ENCODE measurements at regions not wholly inside any gene's neighbourhood (a gene's known extent, or its start where the extent isn't known, plus 50 kb on each side); places are given as distances from the start of the nearest gene placed in this dataset.
A peak's percentile ranks its signal among the peaks of the same experiment; 100 is the strongest.

DNA sequence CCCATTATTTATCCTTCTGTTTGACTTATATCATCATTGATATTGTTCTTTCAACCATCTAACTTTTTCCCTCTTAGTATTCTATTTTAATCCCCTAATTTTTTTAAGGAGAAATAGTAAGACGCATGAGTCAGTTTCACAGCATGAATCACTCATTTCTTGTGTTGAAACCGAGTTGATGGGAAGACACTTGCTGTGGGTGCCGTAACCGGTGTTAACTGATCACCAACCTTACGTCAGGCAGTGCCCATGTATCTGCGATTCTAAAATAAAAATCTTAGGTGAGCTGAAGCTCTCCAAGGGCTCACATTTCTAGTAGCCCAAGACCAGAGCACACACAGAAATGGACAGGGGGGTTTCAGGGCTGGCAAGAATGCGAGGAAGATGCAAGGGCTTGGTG is 348.1 kb downstream of the GALR1 start:
- no peak for DNase-seq

DNA sequence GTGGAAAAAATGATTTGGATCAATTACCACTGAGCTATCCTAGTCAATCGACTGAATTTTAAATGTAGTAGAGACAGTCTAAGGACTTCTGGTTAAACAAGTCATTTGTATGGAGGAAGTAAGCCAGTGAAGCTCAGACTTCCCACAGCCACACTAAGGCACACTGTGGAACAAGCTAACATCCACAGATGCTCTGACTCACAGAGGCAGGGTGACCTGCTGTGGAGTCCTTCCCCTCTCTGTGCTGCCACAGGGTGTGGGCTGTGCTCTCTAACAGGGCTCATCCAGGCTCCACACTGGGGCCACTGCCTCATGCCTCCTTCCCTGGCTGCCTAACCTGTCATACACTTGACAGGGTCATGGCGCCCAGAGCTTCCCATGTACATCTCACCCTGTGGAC is 351.0 kb downstream of the GALR1 start:
- no peak for DNase-seq

- no peak for DNase-seq
These were observed 351.9 kb downstream of the GALR1 start for GRCh38 chr18:77601567-77601966.

- no peak for DNase-seq
These were observed 357.4 kb downstream of the GALR1 start for GRCh38 chr18:77607087-77607486.

DNA sequence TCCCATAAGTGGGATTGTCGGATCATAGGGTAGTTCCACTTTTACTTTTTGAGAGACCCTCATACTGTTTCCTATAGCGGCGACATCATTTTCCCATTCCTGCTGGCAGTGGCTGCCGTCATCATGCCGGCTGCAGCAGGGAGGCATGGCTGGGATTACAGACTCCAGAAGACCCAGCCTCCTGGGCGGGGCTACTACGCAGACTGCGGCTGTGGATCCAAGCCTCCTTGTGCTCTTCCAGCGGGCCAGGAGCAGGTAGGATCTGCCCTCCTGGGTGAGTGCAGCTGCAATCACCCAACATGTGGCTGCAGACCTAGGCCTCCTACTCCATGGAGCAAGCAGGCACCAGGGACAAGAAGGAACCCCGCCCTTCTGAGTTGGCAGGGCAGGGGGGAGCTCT is 359.2 kb downstream of the GALR1 start:
- DNase-seq = no peak

DNA sequence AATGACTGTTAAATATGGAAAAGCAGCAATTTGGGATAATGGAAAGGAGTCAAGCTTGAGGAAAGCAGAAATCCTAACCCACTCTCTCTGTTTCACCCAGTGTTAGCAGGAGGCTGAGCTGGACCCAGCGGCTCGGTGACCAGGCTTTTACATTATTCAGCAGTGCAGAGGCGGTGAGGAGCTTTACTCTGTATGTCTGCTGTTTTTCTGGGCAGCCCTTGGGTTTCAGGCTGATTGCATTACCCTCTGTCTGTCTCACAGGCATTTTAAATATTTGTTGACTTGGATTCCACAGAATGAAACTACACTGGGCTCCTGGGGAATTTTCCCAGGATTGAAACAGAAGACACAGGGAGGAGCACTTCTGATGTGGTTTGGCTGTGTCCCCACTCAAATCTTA is 368.0 kb downstream of the GALR1 start:
- DNase-seq = no peak

DNA sequence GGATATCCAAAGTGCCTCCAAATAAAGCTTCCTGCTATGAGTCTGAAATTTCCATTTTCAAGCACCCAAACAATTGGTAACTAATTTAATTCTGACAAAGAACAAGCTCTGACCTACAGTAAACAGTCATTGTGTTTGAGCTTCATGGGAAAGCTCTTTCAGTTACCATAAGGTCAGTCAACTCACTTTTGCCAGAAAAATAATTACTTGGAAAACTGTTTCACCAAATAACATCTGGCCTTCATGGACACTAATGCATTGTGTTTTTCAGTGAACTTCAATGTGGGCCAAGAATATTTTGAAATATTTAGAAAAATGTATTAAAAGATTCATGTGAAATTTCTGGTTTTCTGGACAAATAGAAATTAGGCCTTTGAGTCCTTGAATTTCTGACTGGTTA is 369.9 kb downstream of the GALR1 start:
- no peak for DNase-seq

DNA sequence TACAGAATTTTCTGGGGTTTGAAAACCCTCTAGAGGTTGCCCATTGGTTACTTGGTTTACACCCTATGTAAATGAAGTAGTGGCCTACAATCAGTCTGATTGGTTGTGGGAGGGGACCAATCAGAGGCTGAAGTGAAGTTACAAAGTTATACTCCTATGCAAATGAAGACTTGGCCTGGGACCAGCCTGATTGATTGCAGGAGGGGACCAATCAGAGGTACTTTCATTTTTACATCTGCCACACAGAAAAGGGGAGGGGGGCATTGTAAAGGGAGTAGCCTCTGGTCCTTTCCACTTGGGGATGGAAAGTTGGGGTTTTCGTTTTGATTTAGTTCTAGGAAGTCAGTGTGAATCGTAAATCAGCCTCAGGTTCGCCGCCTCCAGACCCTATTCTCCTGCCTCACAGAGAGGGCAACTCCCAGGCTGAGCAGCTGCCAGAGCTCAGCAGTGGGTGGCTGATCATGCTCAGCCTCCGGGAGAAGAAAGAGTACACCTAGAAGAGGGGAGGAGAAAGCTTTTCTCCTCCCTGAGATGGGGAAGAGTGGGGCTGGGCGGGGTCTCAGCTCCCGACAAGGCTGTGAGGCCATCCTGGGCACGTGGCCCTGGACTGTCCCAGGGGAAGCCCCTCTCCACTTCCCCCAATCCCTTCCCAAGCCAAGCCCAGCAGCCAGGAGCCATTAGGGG is 372.5 kb downstream of the GALR1 start:
- DNase-seq = no peak

- DNase-seq = no peak
These were observed 383.1 kb downstream of the GALR1 start for GRCh38 chr18:77632758-77633157.

DNA sequence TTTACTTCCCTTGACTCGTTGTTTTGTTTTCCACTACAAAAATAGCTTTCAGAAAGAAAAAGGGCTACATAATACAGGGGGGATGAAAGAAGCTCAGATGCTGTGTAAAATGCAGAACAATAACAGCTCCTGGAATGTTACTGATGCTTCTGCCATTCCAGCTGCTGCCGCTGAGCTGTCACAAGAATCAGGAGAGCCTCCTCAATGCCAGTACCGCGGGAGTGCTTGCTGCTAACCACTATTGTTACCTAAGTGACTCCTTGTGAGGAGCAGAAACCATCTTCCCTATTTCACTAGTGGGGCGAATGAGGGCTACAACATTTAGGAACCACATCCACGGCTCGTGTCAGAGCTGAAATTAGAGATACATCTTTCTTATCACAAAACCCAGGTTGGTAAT is 384.8 kb downstream of the GALR1 start:
- DNase-seq = no peak

GRCh38 chr18:77635451-77635850 is 385.8 kb downstream of the GALR1 start:
- no peak for DNase-seq

DNA sequence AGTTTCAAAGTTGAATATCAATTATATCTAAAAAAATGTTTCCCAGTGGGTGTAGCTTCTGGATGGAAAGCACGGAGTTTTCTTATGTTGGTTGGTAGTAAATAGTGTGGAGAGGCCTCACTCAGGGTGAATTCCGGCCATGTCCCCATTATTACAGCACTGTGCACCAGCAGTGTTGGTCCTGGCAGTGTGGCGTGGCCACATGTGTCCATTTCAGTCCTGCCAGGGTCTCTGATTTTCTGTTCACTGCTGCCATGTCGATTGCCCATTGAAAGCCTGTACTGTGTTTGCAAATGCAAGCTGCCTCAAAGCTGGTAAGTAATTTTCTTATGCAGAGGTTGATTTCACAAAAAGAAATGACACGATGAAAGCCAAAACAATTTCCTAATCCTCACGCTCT is 386.2 kb downstream of the GALR1 start:
- no peak for DNase-seq

- DNase-seq = no peak
These were observed 395.7 kb downstream of the GALR1 start for GRCh38 chr18:77645170-77645872.

GRCh38 chr18:77647472-77647871 is 397.8 kb downstream of the GALR1 start:
- DNase-seq = no peak

GRCh38 chr18:77648411-77648810 is 398.8 kb downstream of the GALR1 start:
- no peak for DNase-seq

DNA sequence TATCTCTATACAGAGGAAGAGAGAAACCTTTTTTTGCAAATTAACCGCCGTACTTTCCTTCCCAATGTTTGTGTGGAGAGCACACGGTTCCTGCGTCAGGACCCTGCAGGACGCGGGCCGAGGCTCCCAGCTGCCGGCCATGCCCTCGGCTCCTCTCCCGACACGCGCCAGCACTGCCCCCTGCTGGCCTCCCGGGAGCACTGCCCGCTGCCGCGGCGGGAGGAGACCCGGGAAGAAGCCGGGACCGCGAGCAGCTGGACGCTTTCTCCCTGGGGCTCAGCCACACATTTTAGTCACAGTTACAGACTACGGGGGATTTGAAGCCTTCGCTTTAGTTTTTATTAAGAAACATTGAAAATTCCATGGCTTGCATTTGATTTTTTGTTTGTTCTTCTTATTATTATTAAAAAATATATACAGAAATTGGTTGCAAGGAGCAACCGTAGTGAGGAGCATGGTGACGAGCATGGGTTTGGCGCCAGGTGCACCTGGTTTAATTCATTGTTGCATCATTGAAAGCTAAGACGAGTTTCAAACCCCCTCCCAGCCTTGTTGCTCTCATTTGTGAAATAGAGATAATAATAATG is 401.2 kb downstream of the GALR1 start:
- peak; percentile 30 for DNase-seq

DNA sequence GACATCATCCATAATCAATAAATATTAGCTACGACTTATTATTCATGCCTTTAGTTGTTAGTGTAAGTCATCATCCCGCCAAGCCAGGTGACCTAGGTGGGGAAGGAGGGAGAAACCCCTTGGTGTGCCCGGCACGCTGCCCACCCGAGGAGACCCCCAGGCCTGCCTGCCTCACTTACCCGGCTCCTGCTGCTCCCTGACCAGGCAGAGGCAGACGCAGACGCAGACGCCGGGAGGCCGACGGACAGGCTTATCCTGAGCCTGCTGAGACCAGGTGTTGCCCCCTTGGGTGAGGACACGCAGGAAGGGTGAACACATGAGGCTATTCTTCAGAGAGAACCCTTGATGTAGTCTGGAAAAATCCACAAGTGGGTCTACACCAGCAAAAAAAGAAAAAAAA is 401.8 kb downstream of the GALR1 start:
- no peak for DNase-seq

- no peak for DNase-seq
These were observed 404.1 kb downstream of the GALR1 start for GRCh38 chr18:77653792-77654191.

DNA sequence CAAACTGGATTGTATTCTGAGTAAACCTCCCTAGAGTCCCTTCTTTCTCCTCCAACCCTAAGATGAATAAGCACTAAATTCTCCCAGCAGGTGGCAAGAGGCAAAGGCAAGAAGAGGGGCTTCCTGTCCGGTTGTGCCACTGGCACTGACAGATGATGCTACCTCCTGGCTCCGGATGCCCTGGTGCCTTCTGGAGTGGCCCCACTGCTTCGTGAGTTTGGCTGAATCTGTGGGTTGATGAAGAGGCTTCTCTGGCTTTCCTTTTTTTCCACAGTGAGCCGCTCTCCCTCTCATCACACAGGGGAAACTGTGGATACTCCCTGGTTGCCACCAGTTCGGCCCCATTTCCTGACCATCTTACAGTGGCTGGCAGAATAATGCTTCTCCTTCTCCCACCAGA is 404.7 kb downstream of the GALR1 start:
- no peak for DNase-seq

DNA sequence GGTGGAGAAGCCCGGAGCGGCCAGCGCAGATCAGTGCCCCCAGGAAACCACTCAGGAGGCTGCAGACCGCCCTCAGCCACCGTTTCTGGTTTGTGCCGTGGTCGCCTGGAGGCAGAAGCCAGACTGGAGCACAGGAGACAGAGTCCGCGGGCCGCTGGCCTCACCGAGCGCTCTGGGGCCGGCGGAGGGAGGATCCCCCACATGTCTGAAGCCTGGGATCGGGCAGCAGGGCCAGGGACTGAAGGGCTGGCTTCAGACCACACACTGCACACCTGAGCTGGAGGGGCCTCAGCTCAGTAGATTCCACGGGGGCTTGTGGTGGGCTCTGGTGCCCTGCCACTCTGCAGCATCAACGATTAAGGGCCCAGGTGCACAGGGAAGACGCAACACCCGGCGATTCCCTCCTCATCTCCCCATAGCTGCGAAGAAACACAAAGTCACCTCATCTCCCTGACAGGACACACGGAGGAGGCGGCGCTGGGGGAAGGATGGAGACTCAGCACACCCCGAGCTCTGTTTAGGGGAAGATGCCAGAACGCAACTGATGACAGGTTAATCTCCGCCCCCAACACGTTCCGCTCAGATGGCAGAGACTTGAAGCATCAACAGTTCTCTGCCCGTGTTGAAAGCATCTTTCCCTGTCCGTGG is 408.1 kb downstream of the GALR1 start:
- no peak for DNase-seq

DNA sequence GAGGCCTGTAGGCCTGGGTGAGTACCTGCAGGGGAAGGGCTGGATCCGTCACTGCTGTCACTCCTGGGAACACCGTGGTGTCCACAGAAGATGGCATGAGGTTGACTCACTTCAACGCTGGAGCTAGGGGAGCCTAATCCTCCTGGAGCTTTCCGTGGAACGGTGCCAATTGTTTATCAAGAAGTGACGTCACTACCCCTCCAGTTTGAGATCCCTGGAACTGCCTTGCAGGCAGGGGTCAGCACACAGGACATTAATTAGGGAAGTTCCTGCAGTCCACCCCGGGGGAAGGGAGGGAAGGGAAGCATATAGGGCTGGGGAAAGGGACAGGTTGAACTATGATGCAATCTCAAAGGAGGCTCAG is 408.6 kb downstream of the GALR1 start:
- DNase-seq = no peak

GRCh38 chr18:77658751-77659448 is 409.3 kb downstream of the GALR1 start:
- DNase-seq = no peak

DNA sequence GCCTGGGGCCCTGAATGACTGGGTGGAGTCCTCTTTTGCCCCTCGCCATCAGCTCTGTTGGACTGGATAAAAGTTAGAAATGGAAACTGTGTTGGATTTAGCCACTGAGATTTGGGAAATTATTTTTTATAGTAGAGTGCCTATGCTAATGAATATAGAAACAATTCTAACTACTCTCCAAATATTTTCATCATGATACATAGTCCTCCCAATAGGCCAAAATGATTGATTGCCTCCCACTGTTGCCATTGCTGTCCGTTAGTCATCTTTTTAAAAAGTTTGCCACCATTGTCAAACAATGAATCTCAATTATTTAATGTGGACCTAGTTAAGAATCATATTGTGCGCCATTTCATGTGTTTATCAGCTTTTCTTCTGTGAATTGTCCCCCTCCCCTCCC is 417.0 kb downstream of the GALR1 start:
- no peak for DNase-seq

Data from CD4-positive, alpha-beta T cell treated with Interleukin-15 for 1 hour (primary cell).